H1 (cell line): ENCODE measurements at regions not wholly inside any gene's neighbourhood (a gene's known extent, or its start where the extent isn't known, plus 50 kb on each side); places are given as distances from the start of the nearest gene placed in this dataset.

Experiments used
- CTCF ChIA-PET: fragments of 300-600 bp; sonication (Branson Sonifier 250); formaldehyde crosslinking; loops from one replicate; lab custom pipeline; 2021; ENCODE audit not compliant: partially characterized antibody; lab: Charles Lee
- POLR2A ChIA-PET: fragments of 300-600 bp; sonication (Branson Sonifier 250); formaldehyde crosslinking; loops from one replicate; lab custom pipeline; 2021; ENCODE audit warnings: inconsistent platforms; ENCODE audit not compliant: partially characterized antibody; lab: Charles Lee
- DNase-seq, 2 experiments: peaks; one replicate each; pipeline versions ENCODE4 v3.0.0 to v3.0.0-alpha.2; 2010 to 2022; ENCODE audit warnings: low spot score in 2 of 2, low read depth in 1 of 2, mixed read lengths in 1 of 2
- FAIRE-seq: peaks from 2 replicates; lab custom pipeline; 2011; peaks lifted over from hg19 to GRCh38; lab: Jason Lieb, UNC
- H2AFZ ChIP-seq: 2 replicates; pipeline ENCODE4 v1.8.1; 2012; ENCODE audit warnings: low read length, inconsistent platforms
- H2AK5ac ChIP-seq: 2 replicates; pipeline ENCODE4 v1.6.1; 2013; ENCODE audit warnings: low read depth, low read length
- H2BK120ac ChIP-seq: replicated peaks from 2 replicates; pipeline ENCODE3; 2013; ENCODE audit warnings: low read depth, low read length, inconsistent platforms
- H2BK12ac ChIP-seq: 2 replicates; pipeline ENCODE4 v1.6.1; 2013; ENCODE audit warnings: low read depth, low read length
- H2BK15ac ChIP-seq: 2 replicates; pipeline ENCODE4 v1.6.1; 2013; ENCODE audit warnings: low read length
- H2BK20ac ChIP-seq: 2 replicates; pipeline ENCODE4 v1.6.1; 2013; ENCODE audit warnings: low read length
- H2BK5ac ChIP-seq: 2 replicates; pipeline ENCODE4 v1.6.1; 2013; ENCODE audit warnings: low read depth, low read length
- H3K14ac ChIP-seq: 2 replicates; pipeline ENCODE4 v1.6.1; 2013; ENCODE audit warnings: inconsistent platforms; ENCODE audit not compliant: insufficient read length
- H3K18ac ChIP-seq: 2 replicates; pipeline ENCODE4 v1.6.1; 2013; ENCODE audit warnings: low read length; ENCODE audit errors: extremely low read depth
- H3K23ac ChIP-seq: 2 replicates; pipeline ENCODE4 v1.6.1; 2013; ENCODE audit warnings: inconsistent platforms; ENCODE audit not compliant: insufficient read length
- H3K23me2 ChIP-seq: 2 replicates; pipeline ENCODE4 v1.6.1; 2013; ENCODE audit warnings: low read depth, low read length
- H3K27ac ChIP-seq: 2 replicates; pipeline ENCODE4 v1.6.1; 2011; ENCODE audit warnings: low read depth, low read length, inconsistent platforms
- H3K27me3 ChIP-seq, 4 experiments: replicated peaks in 1 of 4; 1 replicate in 1 of 4; 2 replicates in 3 of 4; pipeline versions ENCODE4 v1.6.1 to v1.8.1; 2011 to 2013; ENCODE audit warnings: low read length in 3 of 4, mild to moderate bottlenecking in 3 of 4, inconsistent platforms in 2 of 4, mixed read lengths in 2 of 4, moderate library complexity in 1 of 4; ENCODE audit not compliant: control insufficient read depth in 3 of 4, insufficient read depth in 3 of 4; ENCODE audit errors: extremely low read depth in 1 of 4
- H3K36me3 ChIP-seq, 4 experiments: 2 replicates each; pipeline versions ENCODE4 v1.6.1 to v1.8.1; 2011 to 2013; ENCODE audit warnings: mild to moderate bottlenecking in 4 of 4, low read length in 3 of 4, moderate library complexity in 2 of 4, control low read depth in 1 of 4, inconsistent platforms in 1 of 4; ENCODE audit not compliant: insufficient read depth in 4 of 4, control insufficient read depth in 2 of 4
- H3K4ac ChIP-seq: replicated peaks from 2 replicates; pipeline ENCODE3; 2013; ENCODE audit warnings: low read length, low read depth, mixed read lengths, inconsistent platforms; ENCODE audit not compliant: insufficient read length
- H3K4me1 ChIP-seq, 4 experiments: replicated peaks in 1 of 4; 1 replicate in 1 of 4; 2 replicates in 3 of 4; pipeline versions ENCODE4 v1.6.1 to v1.8.1; 2011 to 2013; ENCODE audit warnings: low read length in 3 of 4, inconsistent platforms in 2 of 4, mixed read lengths in 1 of 4; ENCODE audit not compliant: insufficient read depth in 4 of 4, control insufficient read depth in 3 of 4
- H3K4me2 ChIP-seq, 2 experiments: 2 replicates each; pipeline versions ENCODE4 v1.6.1 to v1.8.1; 2011 to 2013; ENCODE audit warnings: low read depth in 2 of 2, low read length in 2 of 2, control low read depth in 1 of 2, inconsistent platforms in 1 of 2, mild to moderate bottlenecking in 1 of 2; ENCODE audit not compliant: insufficient read depth in 1 of 2
- H3K4me3 ChIP-seq, 4 experiments: fragments of 200-600, 300-600 bp in 1 of 4; sonication (generic), shearing (Covaris generic), sonication (Bioruptor Twin) in 1 of 4; 2 replicates each; pipeline versions ENCODE4 v1.5.1 to v1.8.1; 2011 to 2016; ENCODE audit warnings: low read length in 4 of 4, low read depth in 3 of 4, control low read depth in 2 of 4, inconsistent platforms in 2 of 4, mild to moderate bottlenecking in 2 of 4, mixed read lengths in 1 of 4, moderate library complexity in 1 of 4; ENCODE audit not compliant: insufficient read depth in 2 of 4; ENCODE audit errors: extremely low read depth in 1 of 4
- H3K56ac ChIP-seq: replicated peaks from 2 replicates; pipeline ENCODE3; 2013; ENCODE audit warnings: low read depth, mild to moderate bottlenecking, mixed read lengths, low read length, inconsistent platforms; ENCODE audit not compliant: insufficient read length
- H3K79me1 ChIP-seq: 2 replicates; pipeline ENCODE4 v1.6.1; 2013; ENCODE audit warnings: low read depth, low read length, control low read depth
- H3K79me2 ChIP-seq, 2 experiments: 2 replicates each; pipeline versions ENCODE4 v1.6.1 to v1.8.1; 2012 to 2013; ENCODE audit warnings: low read length in 2 of 2, mild to moderate bottlenecking in 2 of 2, inconsistent platforms in 1 of 2; ENCODE audit not compliant: insufficient read depth in 2 of 2, control insufficient read depth in 1 of 2
- H3K9ac ChIP-seq, 4 experiments: replicated peaks in 1 of 4; 1 replicate in 1 of 4; 2 replicates in 3 of 4; pipeline versions ENCODE4 v1.6.1 to v1.8.1; 2011 to 2013; ENCODE audit warnings: low read depth in 3 of 4, low read length in 3 of 4, control low read depth in 2 of 4, mild to moderate bottlenecking in 2 of 4, moderate library complexity in 2 of 4, inconsistent platforms in 1 of 4; ENCODE audit errors: extremely low read depth in 1 of 4
- H3K9me3 ChIP-seq, 2 experiments: 2 replicates each; pipeline versions ENCODE4 v1.6.1 to v1.8.1; 2012 to 2013; ENCODE audit warnings: mild to moderate bottlenecking in 2 of 2, moderate library complexity in 2 of 2, control low read depth in 1 of 2, inconsistent platforms in 1 of 2, low read depth in 1 of 2, low read length in 1 of 2, mixed read lengths in 1 of 2; ENCODE audit not compliant: insufficient read depth in 2 of 2
- H4K20me1 ChIP-seq, 2 experiments: replicated peaks in 1 of 2; 2 replicates each; pipeline versions ENCODE3 to v1.8.1; 2011 to 2013; ENCODE audit warnings: inconsistent platforms in 2 of 2, low read length in 2 of 2, mild to moderate bottlenecking in 1 of 2; ENCODE audit not compliant: insufficient read depth in 2 of 2, control insufficient read depth in 1 of 2
- H4K5ac ChIP-seq: 2 replicates; pipeline ENCODE4 v1.6.1; 2013; ENCODE audit warnings: low read length, low read depth, mixed read lengths, inconsistent platforms; ENCODE audit not compliant: insufficient read length
- H4K8ac ChIP-seq: 2 replicates; pipeline ENCODE4 v1.8.0; 2013; ENCODE audit warnings: mild to moderate bottlenecking, moderate library complexity, low read length, inconsistent platforms; ENCODE audit not compliant: insufficient read depth; ENCODE audit errors: extremely low read depth
- H4K91ac ChIP-seq: replicated peaks from 2 replicates; pipeline ENCODE3; 2013; ENCODE audit warnings: low read length, mixed read lengths, inconsistent platforms; ENCODE audit not compliant: insufficient read length
- ATF2 ChIP-seq: IDR thresholded peaks from 2 replicates; pipeline ENCODE4 v1.6.1; 2012; ENCODE audit warnings: low read length, inconsistent platforms
- BCL11A ChIP-seq, 2 experiments: IDR thresholded peaks; one replicate each; pipeline ENCODE4 v1.6.1; 2011; ENCODE audit warnings: low read depth in 2 of 2, low read length in 2 of 2, mild to moderate bottlenecking in 2 of 2
- CBX5 ChIP-seq: fragments of 300-800, 300-1000 bp; sonication (generic); IDR thresholded peaks from 2 replicates; pipeline ENCODE4 v1.7.1; 2016; ENCODE audit warnings: antibody characterized with exemption, low read length, low read depth
- CHD2 ChIP-seq: IDR thresholded peaks from 2 replicates; pipeline ENCODE4 v1.6.1; 2012; ENCODE audit warnings: low read length, improper control_type of control experiment
- FOSL1 ChIP-seq: IDR thresholded peaks from 2 replicates; pipeline ENCODE4 v1.6.1; 2011; ENCODE audit warnings: mild to moderate bottlenecking, low read depth, low read length, moderate library complexity; ENCODE audit not compliant: insufficient read depth
- GTF2F1 ChIP-seq: IDR thresholded peaks from 2 replicates; pipeline ENCODE4 v1.6.1; 2012; ENCODE audit warnings: low read depth, low read length, improper control_type of control experiment, borderline replicate concordance
- MAFK ChIP-seq: IDR thresholded peaks from 2 replicates; pipeline ENCODE4 v1.6.1; 2012; ENCODE audit warnings: low read depth, mild to moderate bottlenecking, improper control_type of control experiment, low read length
- RNF2 ChIP-seq: fragments of 200-900, 300-1000 bp; sonication (generic); IDR thresholded peaks from 2 replicates; pipeline ENCODE4 v1.7.1; 2016; ENCODE audit warnings: borderline replicate concordance, low read depth, mild to moderate bottlenecking, antibody characterized with exemption, low read length; ENCODE audit not compliant: poor library complexity, severe bottlenecking; ENCODE audit errors: missing control alignments
- SP2 ChIP-seq: IDR thresholded peaks from 2 replicates; pipeline ENCODE4 v1.6.1; 2012; ENCODE audit warnings: mild to moderate bottlenecking, low read length, inconsistent platforms
- SRF ChIP-seq: IDR thresholded peaks from 2 replicates; pipeline ENCODE4 v1.6.1; 2011; ENCODE audit warnings: mild to moderate bottlenecking, low read depth, low read length, moderate library complexity
- TCF12 ChIP-seq: IDR thresholded peaks from 2 replicates; pipeline ENCODE4 v1.6.1; 2011; ENCODE audit warnings: low read depth, mild to moderate bottlenecking, low read length
- TEAD4 ChIP-seq: IDR thresholded peaks from 2 replicates; pipeline ENCODE4 v1.6.1; 2012; ENCODE audit warnings: low read depth, low read length, inconsistent platforms, mixed read lengths
- WGBS, 2 experiments: shearing (Covaris generic) in 1 of 2; methylation state at CpG; one replicate each; pipeline versions ENCODE4 v1.1.6 to v1.1.7; 2013 to 2015; ENCODE audit warnings: low lambda C conversion rate in 2 of 2, mixed read lengths in 2 of 2, inconsistent platforms in 1 of 2, low coverage in 1 of 2, missing lambda C conversion rate in 1 of 2; ENCODE audit not compliant: insufficient replicate concordance in 2 of 2, insufficient coverage in 1 of 2, insufficient read length in 1 of 2; ENCODE audit errors: extremely low coverage in 1 of 2, missing lambda C conversion rate in 1 of 2; 5-methylcytosine and 5-hydroxymethylcytosine counted together

DNA sequence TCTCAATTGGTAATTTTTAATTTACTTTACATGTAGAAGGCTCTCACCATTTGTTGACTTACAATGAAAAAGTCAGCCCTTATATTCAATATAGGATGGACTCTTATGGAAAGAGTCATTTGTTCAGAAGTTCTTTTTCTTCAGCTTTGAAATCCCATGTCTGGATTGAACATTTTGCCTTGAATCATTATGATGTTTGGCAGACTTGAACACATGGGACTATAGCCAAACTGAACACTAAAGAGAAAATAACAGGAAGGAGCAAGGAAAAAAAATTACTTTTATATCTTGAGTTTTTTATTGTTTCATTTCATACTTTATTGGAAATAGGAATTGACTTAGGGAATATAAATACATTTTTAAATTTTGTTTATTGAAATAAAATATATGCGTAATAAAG, 1503.0 kb downstream of the EFNA5 start (continued):
- no peak for TF ChIP-seq GTF2F1

DNA sequence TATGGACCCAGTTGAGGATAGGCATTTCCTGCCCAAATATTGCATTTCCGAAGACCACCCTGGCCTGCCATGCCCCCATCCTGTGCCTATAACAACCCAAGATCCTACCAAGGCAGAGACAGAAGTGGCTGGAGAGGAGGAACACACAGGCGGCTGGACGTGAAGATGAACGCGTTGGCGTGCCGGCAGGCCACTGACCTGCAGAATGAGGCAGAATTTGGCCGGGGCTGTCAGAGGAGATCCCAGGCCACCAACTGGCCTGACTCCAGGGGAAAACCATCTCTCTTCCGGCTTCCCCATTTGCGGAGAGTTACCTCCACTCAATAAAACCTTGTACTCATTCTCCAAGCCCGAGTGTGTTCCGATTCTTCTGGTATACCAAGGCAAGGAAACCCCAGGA, 1507.5 kb downstream of the EFNA5 start:
- no peak overlapping the region for H2BK12ac ChIP-seq
- H3K4me1 ChIP-seq: no peaks in the 10 kb centered on the region
- H3K23me2 ChIP-seq: no peaks in the 10 kb centered on the region
- no peak overlapping the region for H3K9ac ChIP-seq
- H3K4ac ChIP-seq: no peak overlapping the region
- no peak overlapping the region for H4K8ac ChIP-seq
- H2BK120ac ChIP-seq: no peak overlapping the region
- no peaks in the 10 kb centered on the region for H3K9me3 ChIP-seq
- H4K20me1 ChIP-seq: no peaks in the 10 kb centered on the region
- no peak overlapping the region for H3K14ac ChIP-seq
- H3K27me3 ChIP-seq: no peaks in the 10 kb centered on the region
- H2BK20ac ChIP-seq: no peak overlapping the region
- no peak overlapping the region for H2AK5ac ChIP-seq
- H3K4me2 ChIP-seq: no peak overlapping the region
- no peak overlapping the region for H2BK5ac ChIP-seq
- H4K5ac ChIP-seq: no peak overlapping the region
- 96% methylated on average over 9 of the region's 12 CpGs; no CpG with 5 or more reads in 1 of the 2 experiments for WGBS, 2 experiments
- ChIA-PET POLR2A (no interaction called here), CTCF (no interaction called here)
- H3K4me3 ChIP-seq: no peak overlapping the region
- no peaks in the 10 kb centered on the region for H3K79me1 ChIP-seq
- H4K91ac ChIP-seq: no peak overlapping the region
- H2AFZ ChIP-seq: no peak overlapping the region; the same call in 1 of the 2 replicates
- FAIRE-seq (no peak), DNase-seq (no peak)
- no peak overlapping the region for H2BK15ac ChIP-seq
- H3K36me3 ChIP-seq: no peaks in the 10 kb centered on the region
- H3K23ac ChIP-seq: no peak overlapping the region
- no peak overlapping the region for H3K27ac ChIP-seq
- no peak overlapping the region for H3K56ac ChIP-seq
- H3K79me2 ChIP-seq: no peaks in the 10 kb centered on the region
- no peak overlapping the region for H3K18ac ChIP-seq
- no peak for TF ChIP-seq MAFK
- no peak for TF ChIP-seq BCL11A (IDR thresholded peaks at IDR 0.05; ENCODE audit: low read depth in 2 of 2, low read length in 2 of 2)
- no peak for TF ChIP-seq ATF2
- TF ChIP-seq TEAD4: no peak
- TF ChIP-seq FOSL1: no peak
- TF ChIP-seq RNF2: no peak
- TF ChIP-seq TCF12: no peak
- TF ChIP-seq SP2: no peak
- no peak for TF ChIP-seq GTF2F1
- no peak for TF ChIP-seq SRF
- no peak for TF ChIP-seq CBX5
- TF ChIP-seq CHD2: no peak
